ENCODE measurements at regions not wholly inside any gene's neighbourhood (a gene's known extent, or its start where the extent isn't known, plus 50 kb on each side); places are given as distances from the start of the nearest gene placed in this dataset.

DNA sequence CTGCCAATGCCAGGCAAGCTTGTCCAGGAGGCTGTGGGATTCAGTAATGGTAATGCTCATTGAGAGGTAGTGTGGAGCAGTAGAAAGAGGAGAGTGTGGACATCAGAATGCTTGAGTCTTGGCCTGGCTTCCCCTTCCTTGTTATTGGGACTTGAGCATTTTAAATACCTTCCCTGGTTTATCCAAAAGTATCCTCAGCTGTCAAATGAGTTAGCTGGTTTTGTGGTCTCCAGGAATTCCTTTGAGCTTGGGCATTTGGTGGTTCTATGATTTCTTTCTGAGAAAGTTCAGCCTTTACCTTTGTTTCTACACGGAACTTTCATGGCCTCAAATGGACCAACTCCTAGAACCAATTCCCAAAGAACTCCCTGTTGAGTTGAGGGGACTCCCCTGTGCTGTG, 264.3 kb downstream of the PTEN start:
- DNase-seq (ENCODE audit: low read depth, low spot score) = no peak

DNA sequence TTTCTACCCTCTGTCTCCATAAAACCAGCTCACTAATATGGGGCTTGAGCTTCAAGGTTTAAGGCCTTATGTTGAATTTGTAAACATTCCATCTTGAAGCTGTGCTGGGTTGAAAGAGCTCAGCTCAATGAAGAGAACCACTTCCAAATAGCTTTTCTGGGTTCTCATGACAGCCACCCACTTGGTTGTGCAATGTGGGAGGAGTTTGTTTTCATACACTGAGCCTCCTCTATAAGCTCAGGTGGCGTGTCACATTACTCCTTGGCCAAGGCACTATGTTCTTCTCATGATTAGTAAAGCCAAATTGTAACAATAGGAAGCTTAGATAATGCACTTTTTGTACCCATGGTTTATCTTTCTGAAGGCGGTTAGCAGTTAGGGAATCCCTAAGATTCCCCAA, 265.6 kb downstream of the PTEN start:
- no peak for DNase-seq (ENCODE audit: low read depth, low spot score)

GRCh38 chr10:88130912-88131311, 267.5 kb downstream of the PTEN start:
- no peak for DNase-seq (ENCODE audit: low read depth, low spot score)

DNA sequence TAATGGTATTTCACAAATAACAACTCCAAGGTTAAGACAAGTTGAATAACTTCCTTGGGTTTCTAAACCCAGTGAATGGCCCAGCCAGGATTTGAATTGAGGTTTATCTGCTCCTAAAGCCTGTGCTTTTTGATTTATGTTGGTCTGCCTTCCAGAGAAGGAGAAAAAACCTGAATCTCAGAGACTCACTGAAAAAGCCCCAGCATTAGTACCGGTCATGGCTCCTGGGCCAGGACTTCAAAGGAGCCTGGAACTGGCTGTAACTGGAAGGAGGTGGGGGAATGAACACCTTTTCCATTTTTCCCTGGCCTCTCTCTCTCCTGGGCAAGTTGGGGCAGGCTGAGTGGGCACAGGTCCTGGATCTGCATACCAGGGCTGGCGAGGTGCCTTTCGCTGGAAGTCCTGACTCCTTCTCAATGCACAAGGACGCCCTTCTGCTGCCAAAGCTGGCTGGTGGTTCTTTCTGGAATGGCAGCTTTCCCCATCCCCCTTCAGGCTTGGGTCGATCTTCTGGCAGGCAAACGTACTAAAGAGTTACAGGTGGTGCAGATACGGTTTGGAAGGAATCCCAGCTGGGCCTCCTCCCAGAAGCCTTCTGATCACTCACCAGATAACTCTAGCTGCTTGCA, 268.2 kb downstream of the PTEN start:
- DNase-seq (ENCODE audit: low read depth, low spot score) = peak; percentile 35

DNA sequence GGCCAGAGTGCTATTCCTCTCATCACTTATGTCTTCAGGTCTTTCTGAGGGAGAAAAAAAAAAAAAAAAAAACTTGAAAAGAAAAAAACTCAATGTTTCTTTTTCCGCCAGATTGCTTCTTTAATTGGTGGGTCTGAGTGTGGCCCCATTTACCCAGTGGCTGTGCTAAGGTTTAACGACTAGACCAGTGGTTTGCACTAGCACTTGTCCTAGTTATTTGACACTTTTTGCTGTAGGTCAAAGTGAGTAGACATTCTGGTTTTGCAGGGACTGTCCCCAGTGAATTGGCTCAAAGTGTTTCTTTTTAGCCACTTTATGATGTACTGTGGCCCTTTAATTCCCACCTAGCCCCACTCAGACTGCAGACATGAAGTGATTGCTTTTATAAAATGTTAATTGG, 273.3 kb downstream of the PTEN start:
- no peak for DNase-seq (ENCODE audit: low read depth, low spot score)

DNA sequence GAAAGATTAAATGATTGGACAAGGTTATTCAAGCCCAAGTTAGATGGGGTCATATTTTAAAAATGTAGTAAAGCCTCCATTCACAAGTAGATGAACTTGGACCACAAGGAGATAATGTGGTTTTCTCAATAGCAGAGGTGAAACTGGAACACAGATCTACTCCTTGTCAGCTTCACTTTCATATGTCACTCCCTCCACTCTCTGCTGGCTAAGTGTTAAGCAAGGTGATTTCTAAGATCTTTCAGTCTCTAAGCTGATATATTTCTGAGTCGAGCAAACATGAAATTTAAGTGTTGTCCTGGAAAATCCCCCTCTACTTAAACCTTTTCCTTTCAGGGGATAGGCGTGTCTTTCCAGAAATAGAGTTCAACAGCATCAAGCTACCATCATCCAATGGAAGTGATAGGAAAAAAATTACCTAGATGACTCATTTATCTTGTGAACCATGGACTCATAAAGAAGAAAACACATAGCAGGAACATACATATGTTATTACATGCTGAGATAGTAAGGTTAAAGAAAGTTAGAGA, 275.0 kb downstream of the PTEN start:
- DNase-seq (ENCODE audit: low read depth, low spot score) = no peak

GRCh38 chr10:88147000-88147798, 283.8 kb downstream of the PTEN start:
- no peak for DNase-seq (ENCODE audit: low read depth, low spot score)

GRCh38 chr10:88149906-88150305, 286.5 kb downstream of the PTEN start:
- DNase-seq (ENCODE audit: low read depth, low spot score) = no peak

DNA sequence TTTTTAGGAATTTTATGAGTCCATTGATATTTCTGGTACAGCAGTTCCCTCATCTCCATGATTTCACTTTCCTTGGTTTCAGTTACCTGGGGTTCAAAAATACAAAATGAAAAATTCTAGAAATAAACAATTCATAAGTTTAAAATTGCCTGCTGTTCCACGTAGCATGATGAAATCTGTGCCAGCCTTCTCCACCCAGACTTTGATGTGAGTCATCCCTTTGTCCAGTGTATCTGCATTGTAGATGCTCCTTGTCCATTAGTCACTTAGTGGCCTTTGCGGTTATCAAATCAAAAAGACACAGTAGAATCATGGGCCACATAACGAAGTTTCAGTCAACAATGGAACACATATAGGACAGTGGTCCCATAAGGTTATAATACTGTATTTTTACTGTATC, 286.9 kb downstream of the PTEN start:
- no peak for DNase-seq (ENCODE audit: low read depth, low spot score)

- DNase-seq (ENCODE audit: low read depth, low spot score) = peak; percentile 21
These were observed 289.3 kb downstream of the PTEN start for GRCh38 chr10:88152728-88153133.

DNA sequence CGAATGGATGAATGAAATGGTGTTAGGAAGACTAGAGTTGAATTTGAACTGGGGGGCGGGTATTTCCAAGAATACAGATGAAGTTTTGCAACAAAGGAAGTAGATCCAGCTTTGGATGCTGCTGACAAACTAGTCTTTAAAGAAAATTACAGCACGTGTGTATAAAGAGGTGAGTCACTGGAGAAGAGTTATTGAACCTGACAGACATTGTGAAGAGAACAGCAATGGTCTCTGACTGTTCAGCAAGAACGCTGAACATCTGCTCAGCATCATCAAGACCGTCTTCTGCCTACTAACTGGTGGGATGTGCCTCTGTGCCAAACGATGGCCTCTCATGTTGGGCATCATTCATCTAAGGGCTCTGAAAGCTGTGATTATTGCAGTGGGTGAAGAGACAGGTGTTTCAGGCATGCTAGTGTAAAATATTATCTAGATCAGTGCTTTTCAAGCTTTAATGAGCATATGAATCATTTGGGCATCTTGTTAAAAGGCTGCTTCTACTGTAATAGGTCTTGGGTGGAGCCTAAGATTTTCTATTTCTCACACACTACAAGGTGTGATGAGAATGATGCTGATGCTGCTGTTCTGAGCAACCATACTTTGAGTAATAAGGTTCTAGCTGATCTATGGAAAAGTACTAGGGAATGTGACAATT, 291.3 kb downstream of the PTEN start:
- DNase-seq (ENCODE audit: low read depth, low spot score) = no peak

GRCh38 chr10:88156341-88156740, 292.9 kb downstream of the PTEN start:
- no peak for DNase-seq (ENCODE audit: low read depth, low spot score)

DNA sequence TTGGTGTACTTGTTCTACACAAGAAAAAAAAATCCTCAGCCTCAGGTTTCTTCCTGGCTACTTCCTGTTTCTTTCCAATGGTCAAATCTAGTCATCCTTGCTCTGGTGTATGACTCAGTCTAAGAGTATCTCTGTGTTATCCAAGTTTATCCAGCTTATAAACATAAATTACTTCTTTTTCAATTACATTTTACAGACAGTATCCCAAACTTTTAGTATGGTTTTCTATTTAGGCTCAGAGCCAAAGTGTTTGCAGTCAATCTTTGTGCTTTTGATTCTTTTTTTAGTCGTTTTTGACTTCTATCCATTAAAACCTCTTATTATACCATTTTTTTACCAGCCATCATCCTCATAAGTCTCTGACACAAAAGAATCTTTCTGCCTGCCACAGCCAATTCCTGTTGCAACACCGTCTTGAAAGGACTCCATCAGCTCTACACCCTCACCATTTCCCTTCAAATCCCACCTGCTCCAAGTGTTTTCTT, 294.6 kb downstream of the PTEN start:
- no peak for DNase-seq (ENCODE audit: low read depth, low spot score)

DNA sequence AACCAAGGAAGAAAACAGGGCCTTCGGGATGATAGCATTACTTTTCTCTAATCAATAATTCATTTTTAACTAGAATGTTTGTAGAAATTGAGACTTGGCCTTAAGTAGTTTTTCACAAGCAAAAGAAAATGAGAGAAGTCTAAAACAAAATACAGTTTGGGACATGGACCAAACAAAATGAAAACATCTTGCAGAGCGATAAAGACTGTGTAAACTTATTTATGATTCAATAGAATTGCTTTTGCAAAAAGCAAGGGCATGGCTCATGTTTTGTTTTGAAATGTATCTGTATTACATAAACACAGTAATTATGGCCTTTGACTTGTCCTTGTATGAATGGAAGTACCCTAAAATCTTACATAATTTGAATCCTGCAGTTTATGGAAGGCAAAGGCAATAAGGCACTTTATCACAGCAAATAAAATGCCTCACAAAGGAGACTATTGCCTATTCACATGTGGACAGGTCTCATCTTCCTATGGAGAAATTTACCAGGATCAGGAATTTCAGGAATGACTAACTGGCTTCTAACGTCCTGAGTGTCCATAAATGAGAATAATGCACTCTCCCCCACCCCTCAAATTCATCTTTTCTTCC, 295.2 kb downstream of the PTEN start:
- DNase-seq (ENCODE audit: low read depth, low spot score) = no peak

- DNase-seq (ENCODE audit: low read depth, low spot score) = no peak
These were observed 295.9 kb downstream of the PTEN start for GRCh38 chr10:88159127-88159829.

DNA sequence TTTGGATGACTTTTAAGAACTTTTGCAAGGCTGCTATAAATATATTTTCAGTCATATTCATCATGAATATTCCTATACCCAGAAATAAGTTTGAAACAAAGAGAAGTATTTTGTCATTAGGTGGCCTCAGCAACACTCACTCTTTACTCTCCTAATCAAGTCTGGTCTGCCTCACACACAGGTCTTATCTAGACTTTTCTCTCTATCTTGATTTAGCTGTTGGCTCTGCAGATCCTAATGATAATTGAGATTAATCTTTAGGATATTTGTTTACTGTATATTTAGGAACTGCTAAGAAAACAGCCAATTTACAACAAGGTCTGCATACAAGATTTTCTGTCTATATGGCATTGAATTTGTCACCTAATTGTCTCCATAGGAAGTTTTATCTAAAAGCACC, 297.6 kb downstream of the PTEN start:
- no peak for DNase-seq (ENCODE audit: low read depth, low spot score)

- no peak for DNase-seq (ENCODE audit: low read depth, low spot score)
These were observed 298.3 kb downstream of the PTEN start for GRCh38 chr10:88161756-88162155.

GRCh38 chr10:88162852-88163251, 299.4 kb downstream of the PTEN start:
- DNase-seq (ENCODE audit: low read depth, low spot score) = no peak

DNA sequence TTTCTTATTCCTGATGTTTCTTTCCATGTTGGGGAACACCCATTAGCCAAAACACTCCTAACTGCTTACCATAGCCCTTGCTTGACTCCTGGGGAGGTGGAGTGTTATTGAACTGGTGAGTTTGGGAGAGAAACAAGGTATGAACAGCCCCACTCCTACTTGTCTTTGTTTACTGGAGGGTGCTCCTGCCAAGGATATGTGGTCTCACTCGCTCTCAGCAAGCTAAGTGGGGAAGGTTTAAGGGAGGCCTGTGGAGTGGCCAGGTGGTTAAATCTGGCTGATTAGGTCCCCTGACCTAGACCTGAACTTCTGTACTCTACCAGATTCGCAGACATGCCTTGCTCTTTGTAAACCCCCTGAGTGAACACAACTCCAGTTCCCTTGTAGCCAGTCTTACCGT, 300.1 kb downstream of the PTEN start:
- no peak for DNase-seq (ENCODE audit: low read depth, low spot score)

- no peak for DNase-seq (ENCODE audit: low read depth, low spot score)
These were observed 301.0 kb downstream of the PTEN start for GRCh38 chr10:88164471-88164870.

- DNase-seq (ENCODE audit: low read depth, low spot score) = no peak
These were observed 302.4 kb downstream of the PTEN start for GRCh38 chr10:88165849-88166271.
